ENCODE measurements at regions not wholly inside any gene's neighbourhood (a gene's known extent, or its start where the extent isn't known, plus 50 kb on each side); places are given as distances from the start of the nearest gene placed in this dataset.
"Not testable (repeated sequence)": the region's sequence is repeated elsewhere in the genome, so short reads cannot be mapped to it uniquely, and the experiment has no call there.

DNA sequence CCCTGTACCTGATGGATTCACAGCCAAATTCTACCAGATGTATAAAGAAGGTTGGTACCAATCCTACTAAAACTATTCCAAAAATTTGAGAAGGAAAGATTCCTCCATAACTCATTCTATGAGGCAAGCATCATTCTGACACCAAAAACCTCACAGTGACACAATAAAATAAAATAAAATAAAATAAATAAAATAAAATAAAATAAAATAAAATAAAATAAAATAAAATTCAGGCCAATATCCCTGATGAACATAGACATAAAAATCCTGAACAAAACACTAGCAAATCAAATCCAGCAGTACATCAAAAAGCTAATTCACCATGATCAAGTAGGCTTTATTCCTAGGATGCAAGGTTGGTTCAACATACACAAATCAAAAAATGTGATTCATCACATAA is 108.1 kb downstream of the PROX1 start:
- intact Hi-C loops (cut with DNase I); H3K9me3 ChIP-seq; H3K4me1 ChIP-seq: not testable (repeated sequence)

DNA sequence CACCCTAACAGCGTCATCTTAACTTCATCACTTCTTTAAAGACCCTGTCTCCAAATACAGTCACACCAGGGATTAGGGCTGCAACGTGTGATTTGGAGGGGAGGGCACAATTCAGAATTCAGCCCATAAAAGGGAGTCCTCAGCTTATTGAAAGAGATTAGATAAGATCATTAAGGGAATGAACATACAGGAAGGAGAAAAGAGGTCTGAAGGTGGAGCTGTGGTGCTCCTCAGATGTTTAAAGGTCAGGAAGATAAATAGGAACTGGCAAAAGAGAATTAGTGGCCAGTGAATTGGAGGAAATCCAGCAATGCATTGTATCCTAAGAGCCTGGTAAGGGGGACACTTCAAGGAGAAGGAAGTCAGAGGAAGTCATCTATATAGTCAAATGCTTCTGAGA is 113.5 kb downstream of the PROX1 start:
- TF ChIP-seq, protein P1, sequence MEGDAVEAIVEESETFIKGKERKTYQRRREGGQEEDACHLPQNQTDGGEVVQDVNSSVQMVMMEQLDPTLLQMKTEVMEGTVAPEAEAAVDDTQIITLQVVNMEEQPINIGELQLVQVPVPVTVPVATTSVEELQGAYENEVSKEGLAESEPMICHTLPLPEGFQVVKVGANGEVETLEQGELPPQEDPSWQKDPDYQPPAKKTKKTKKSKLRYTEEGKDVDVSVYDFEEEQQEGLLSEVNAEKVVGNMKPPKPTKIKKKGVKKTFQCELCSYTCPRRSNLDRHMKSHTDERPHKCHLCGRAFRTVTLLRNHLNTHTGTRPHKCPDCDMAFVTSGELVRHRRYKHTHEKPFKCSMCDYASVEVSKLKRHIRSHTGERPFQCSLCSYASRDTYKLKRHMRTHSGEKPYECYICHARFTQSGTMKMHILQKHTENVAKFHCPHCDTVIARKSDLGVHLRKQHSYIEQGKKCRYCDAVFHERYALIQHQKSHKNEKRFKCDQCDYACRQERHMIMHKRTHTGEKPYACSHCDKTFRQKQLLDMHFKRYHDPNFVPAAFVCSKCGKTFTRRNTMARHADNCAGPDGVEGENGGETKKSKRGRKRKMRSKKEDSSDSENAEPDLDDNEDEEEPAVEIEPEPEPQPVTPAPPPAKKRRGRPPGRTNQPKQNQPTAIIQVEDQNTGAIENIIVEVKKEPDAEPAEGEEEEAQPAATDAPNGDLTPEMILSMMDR (IDR thresholded peaks at IDR 0.05) = no peak
- TF ChIP-seq POLR2A (IDR thresholded peaks at IDR 0.05) = no peak
- 52 to 54% methylated on average over 2 of the region's 2 CpGs for WGBS, 2 donors
- intact Hi-C loops (cut with DNase I) = no loop called here

More for the DNA sequence above, 108.1 kb downstream of the PROX1 start:
- DNase-seq; H3K4me3 ChIP-seq (replicated peaks in 1 of 3); H3K27ac ChIP-seq; H3K36me3 ChIP-seq; H3K27me3 ChIP-seq: not testable (repeated sequence)

DNA sequence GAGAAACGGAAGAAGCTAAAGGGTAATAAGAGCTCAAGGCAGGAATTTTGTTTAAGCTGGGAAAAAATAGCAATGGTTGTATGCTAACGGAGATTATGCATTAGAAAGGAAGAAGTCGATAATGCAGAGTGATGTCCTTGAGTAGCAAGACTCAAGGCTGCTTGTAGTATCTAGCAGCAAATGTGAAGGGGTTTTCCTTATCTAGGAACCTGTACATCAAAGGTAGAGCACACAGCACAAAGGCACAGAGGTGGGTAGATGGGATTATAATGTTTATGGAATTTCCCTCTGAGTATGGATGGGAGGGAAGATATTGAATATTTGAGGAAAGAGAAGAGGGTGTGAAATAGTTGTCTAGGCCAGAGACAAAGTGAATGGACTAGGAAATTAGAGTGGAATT is 114.1 kb downstream of the PROX1 start:
- 85 to 95% methylated on average over 3 of the region's 3 CpGs for WGBS, 2 donors
- Histone ChIP-seq H3K36me3 (no peaks in the 10 kb centered on the region), H3K9me3 (no peaks in the 10 kb centered on the region), H3K4me3 (replicated peaks in 1 of 3) (no peak overlapping the region), H3K4me1 (no peaks in the 10 kb centered on the region), H3K27me3 (no peaks in the 10 kb centered on the region), H3K27ac (no peak overlapping the region)
- intact Hi-C loops (cut with DNase I) = no loop called here
- TF ChIP-seq, protein P1 (IDR thresholded peaks at IDR 0.05) = no peak
- TF ChIP-seq POLR2A (IDR thresholded peaks at IDR 0.05) = no peak
- DNase-seq = no peak

More for the DNA sequence above, 113.5 kb downstream of the PROX1 start:
- no peak overlapping the region for H3K4me3 ChIP-seq (replicated peaks in 1 of 3)
- no peaks in the 10 kb centered on the region for H3K4me1 ChIP-seq
- no peak overlapping the region for H3K27ac ChIP-seq
- H3K36me3 ChIP-seq = no peaks in the 10 kb centered on the region
- no peak for DNase-seq
- H3K9me3 ChIP-seq = no peaks in the 10 kb centered on the region
- H3K27me3 ChIP-seq = no peaks in the 10 kb centered on the region

DNA sequence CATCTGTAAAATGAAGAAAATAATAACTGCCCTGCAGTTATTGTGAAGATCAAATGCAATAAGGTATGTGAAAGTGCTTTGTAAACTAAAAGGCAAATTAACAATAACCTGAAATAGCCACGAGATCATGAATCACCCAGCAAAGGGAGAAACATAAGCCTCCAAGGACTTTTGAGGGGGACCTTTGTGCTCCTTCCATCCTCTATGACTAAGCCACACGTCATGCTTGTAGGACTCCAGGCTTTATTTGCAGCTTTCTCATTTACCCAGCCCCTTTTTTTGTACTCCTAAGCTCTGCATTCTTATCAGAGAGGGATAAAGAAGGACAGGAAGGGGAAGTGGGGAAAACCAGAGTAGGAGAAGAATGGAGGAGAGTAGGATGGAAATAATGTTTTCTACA is 115.1 kb downstream of the PROX1 start:
- no peak for DNase-seq
- 72 to 76% methylated on average over 2 of the region's 2 CpGs for WGBS, 2 donors
- no peak overlapping the region for H3K4me3 ChIP-seq (replicated peaks in 1 of 3)
- intact Hi-C loops (cut with DNase I) = no loop called here
- no peak overlapping the region for H3K27ac ChIP-seq
- no peaks in the 10 kb centered on the region for H3K36me3 ChIP-seq
- H3K9me3 ChIP-seq = no peaks in the 10 kb centered on the region
- H3K27me3 ChIP-seq = no peaks in the 10 kb centered on the region
- H3K4me1 ChIP-seq = peaks cover 0 to 4% of the 10 kb centered on the region in 2 donors
- TF ChIP-seq, protein P1 (IDR thresholded peaks at IDR 0.05) = no peak
- no peak for TF ChIP-seq POLR2A (IDR thresholded peaks at IDR 0.05)

DNA sequence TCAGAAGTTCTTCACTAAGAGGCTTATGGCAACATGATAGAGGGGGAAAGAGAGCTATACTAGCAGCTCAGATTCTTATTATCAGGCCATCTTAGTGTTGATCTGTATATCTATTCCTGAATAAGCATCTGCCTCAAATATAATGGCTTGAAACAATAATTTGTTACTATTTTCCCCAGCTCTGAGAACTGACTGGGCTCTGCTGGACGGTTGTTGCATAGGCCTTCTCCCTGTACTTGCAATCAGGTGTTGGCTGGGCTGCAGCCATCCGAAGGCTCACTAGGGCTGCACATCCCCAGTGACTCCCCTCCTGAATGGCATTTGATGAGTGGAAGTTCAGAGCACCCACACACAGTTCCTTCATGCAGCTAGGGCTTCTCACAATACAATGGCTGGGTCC is 116.0 kb downstream of the PROX1 start:
- peaks cover 0 to 4% of the 10 kb centered on the region in 2 donors for H3K4me1 ChIP-seq
- H3K36me3 ChIP-seq = no peaks in the 10 kb centered on the region
- TF ChIP-seq, protein P1 (IDR thresholded peaks at IDR 0.05) = no peak
- no peak for TF ChIP-seq POLR2A (IDR thresholded peaks at IDR 0.05)
- 85 to 97% methylated on average over 2 of the region's 2 CpGs for WGBS, 2 donors
- no peak overlapping the region for H3K27ac ChIP-seq
- H3K9me3 ChIP-seq = no peaks in the 10 kb centered on the region
- DNase-seq = no peak
- intact Hi-C loops (cut with DNase I) = no loop called here
- no peaks in the 10 kb centered on the region for H3K27me3 ChIP-seq
- no peak overlapping the region for H3K4me3 ChIP-seq (replicated peaks in 1 of 3)

DNA sequence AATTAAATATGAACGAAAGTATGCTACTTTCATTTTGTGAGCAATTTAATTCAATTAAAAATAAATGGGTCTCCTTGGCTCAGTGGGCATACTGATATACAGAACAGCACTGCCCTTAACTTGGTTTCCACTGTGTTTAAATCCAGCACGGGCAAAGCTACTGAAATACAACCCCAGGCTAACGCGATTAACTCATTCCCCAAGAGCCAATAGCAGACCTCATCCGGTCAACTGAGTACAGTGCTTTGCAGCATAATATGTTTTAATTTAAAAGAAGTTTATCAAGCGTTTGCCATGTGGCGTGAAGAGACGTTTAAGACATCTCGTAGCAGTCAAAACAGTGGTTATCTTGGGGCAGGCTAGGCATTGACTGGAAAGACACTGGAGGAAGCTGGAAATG is 118.6 kb downstream of the PROX1 start:
- H3K9me3 ChIP-seq = no peaks in the 10 kb centered on the region

More for the DNA sequence above, 118.6 kb downstream of the PROX1 start:
- WGBS, 2 donors = 84% methylated on average over 9 of the region's 9 CpGs
- no peak overlapping the region for H3K4me3 ChIP-seq (replicated peaks in 1 of 3)
- TF ChIP-seq, protein P1 (IDR thresholded peaks at IDR 0.05) = no peak
- TF ChIP-seq POLR2A (IDR thresholded peaks at IDR 0.05) = no peak
- no peak for DNase-seq
- H3K36me3 ChIP-seq = no peaks in the 10 kb centered on the region
- peaks cover 0 to 4% of the 10 kb centered on the region in 2 donors for H3K4me1 ChIP-seq
- intact Hi-C loops (cut with DNase I) = no loop called here
- no peak overlapping the region for H3K27ac ChIP-seq
- no peaks in the 10 kb centered on the region for H3K27me3 ChIP-seq
